ENCODE measurements at regions not wholly inside any gene's neighbourhood (a gene's known extent, or its start where the extent isn't known, plus 50 kb on each side); places are given as distances from the start of the nearest gene placed in this dataset.

DNA sequence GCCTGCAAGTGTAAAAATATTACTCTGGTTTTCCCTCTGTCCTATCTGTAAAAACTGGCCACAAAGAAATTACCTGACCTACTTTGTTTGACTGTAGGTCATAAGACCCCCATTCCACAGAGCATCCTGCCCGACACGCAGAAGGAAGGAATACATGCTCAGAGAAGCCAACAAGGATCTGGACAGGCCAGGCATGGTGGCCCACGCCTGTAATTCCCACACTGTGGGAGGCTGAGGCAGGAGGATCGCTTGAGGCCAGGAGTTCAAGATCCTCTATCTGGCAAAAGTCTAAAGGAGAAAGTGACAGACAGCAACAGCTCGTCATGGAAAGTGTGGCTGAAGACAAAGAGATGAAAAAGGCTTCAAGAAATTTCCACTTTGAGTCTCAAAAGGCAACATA lies 78.2 kb upstream of the RNU2-1 start:
- TF ChIP-seq CTCF (IDR thresholded peaks at IDR 0.05) (no peak), POLR2A (IDR thresholded peaks at IDR 0.05) (no peak), EP300 (IDR thresholded peaks at IDR 0.05) (no peak)

Data from tibial nerve (tissue), 4 donors.